PC-9 (cell line): ENCODE measurements at regions not wholly inside any gene's neighbourhood (a gene's known extent, or its start where the extent isn't known, plus 50 kb on each side); places are given as distances from the start of the nearest gene placed in this dataset.

ENCODE experiments used
- BruUV-seq: library from RNA; stranded (reverse); fragments of 400-500 nt; replicated peaks from 2 replicates; lab custom pipeline; 2021; lab: Mats Ljungman, UMichigan
- CTCF ChIA-PET: fragments of 300-600 bp; sonication (Branson Sonifier 250); formaldehyde crosslinking; loops from one replicate; lab custom pipeline; 2022; ENCODE audit warnings: antibody characterized with exemption; lab: Charles Lee
- POLR2A ChIA-PET: fragments of 300-600 bp; sonication (Branson Sonifier 250); formaldehyde crosslinking; loops from one replicate; lab custom pipeline; 2022; ENCODE audit warnings: antibody characterized with exemption; ENCODE audit not compliant: unreplicated experiment; lab: Charles Lee
- DNase-seq, 2 experiments: peaks; one replicate each; pipeline versions ENCODE4 v3.0.0 to v3.0.0-alpha.2; 2015 to 2022; ENCODE audit warnings: mixed read lengths in 1 of 2
- H2AFZ ChIP-seq: fragments of 200-600 bp; sonication (generic); 2 replicates; pipeline ENCODE4 v1.8.1; 2017; ENCODE audit warnings: antibody characterized with exemption
- H3F3A ChIP-seq: fragments of 200-600 bp; sonication (generic); 2 replicates; pipeline ENCODE4 v1.8.1; 2017; ENCODE audit warnings: antibody characterized with exemption, mild to moderate bottlenecking, low read depth; ENCODE audit not compliant: insufficient read depth
- H3K27ac ChIP-seq: fragments of 200-600 bp; sonication (generic); 2 replicates; pipeline ENCODE4 v1.6.1; 2016; ENCODE audit warnings: mixed run types
- H3K27me3 ChIP-seq: fragments of 200-600 bp; sonication (generic); 2 replicates; pipeline ENCODE4 v1.6.1; 2016; ENCODE audit warnings: low read depth, mixed run types; ENCODE audit not compliant: insufficient read depth
- H3K36me3 ChIP-seq: fragments of 200-600 bp; sonication (generic); 2 replicates; pipeline ENCODE4 v1.6.1; 2016; ENCODE audit warnings: low read depth, mixed run types
- H3K4me1 ChIP-seq: fragments of 200-600 bp; sonication (generic); replicated peaks from 2 replicates; pipeline ENCODE4 v1.6.1; 2016; ENCODE audit warnings: mixed run types; ENCODE audit not compliant: insufficient read depth
- H3K4me2 ChIP-seq: fragments of 200-600 bp; sonication (generic); 2 replicates; pipeline ENCODE4 v1.6.1; 2017; ENCODE audit warnings: mixed run types
- H3K4me3 ChIP-seq: fragments of 200-600 bp; sonication (generic); 2 replicates; pipeline ENCODE4 v1.6.1; 2016; ENCODE audit warnings: mixed run types
- H3K79me2 ChIP-seq: fragments of 200-600 bp; sonication (generic); 2 replicates; pipeline ENCODE4 v1.6.1; 2017; ENCODE audit warnings: low read depth, mixed run types
- H3K9me2 ChIP-seq: fragments of 200-600 bp; sonication (generic); 2 replicates; pipeline ENCODE4 v1.8.1; 2017; ENCODE audit warnings: mild to moderate bottlenecking; ENCODE audit not compliant: insufficient read depth
- H3K9me3 ChIP-seq: fragments of 200-600 bp; sonication (generic); 2 replicates; pipeline ENCODE4 v1.8.1; 2016; ENCODE audit warnings: low read depth; ENCODE audit not compliant: insufficient read depth
- H4K20me1 ChIP-seq: fragments of 200-600 bp; sonication (generic); 2 replicates; pipeline ENCODE4 v1.8.1; 2017; ENCODE audit not compliant: insufficient read depth
- CTCF ChIP-seq: fragments of 200-600 bp; sonication (generic); conservative IDR thresholded peaks from 2 replicates; pipeline ENCODE4 v1.6.1; 2017; ENCODE audit warnings: mixed run types, antibody characterized with exemption, mild to moderate bottlenecking, moderate library complexity
- EZH2 ChIP-seq: fragments of 200-600 bp; sonication (generic); IDR thresholded peaks from 2 replicates; pipeline ENCODE4 v1.8.0; 2017; ENCODE audit warnings: antibody characterized with exemption, low read depth
- intact Hi-C: fragments of 100-400 bp; cut with micrococcal nuclease; formaldehyde crosslinking; loops from one replicate; pipeline ENCODE4 v1.10.0; 2022; ENCODE audit not compliant: unreplicated experiment

GRCh38 chr5:136427426-136427825, 62.1 kb upstream of the TRPC7 start:
- H3K9me3 ChIP-seq: 0 out of 2 replicates have a peak, but pooled peaks cover 2% of the 10 kb centered on the region
- no peaks in the 10 kb centered on the region for H3K9me2 ChIP-seq
- H4K20me1 ChIP-seq: no peaks in the 10 kb centered on the region
- intact Hi-C loops: no loop called here
- no peaks in the 10 kb centered on the region for H3K27me3 ChIP-seq
- no peaks in the 10 kb centered on the region for H3F3A ChIP-seq
- no peak overlapping the region for H3K27ac ChIP-seq
- TF ChIP-seq CTCF (no peak), EZH2 (no peak)
- CTCF ChIA-PET: no interaction called here
- no TSS peak for BruUV-seq
- no peak overlapping the region for H2AFZ ChIP-seq
- no peaks in the 10 kb centered on the region for H3K79me2 ChIP-seq
- DNase-seq: no peak
- no peaks in the 10 kb centered on the region for H3K36me3 ChIP-seq
- no peaks in the 10 kb centered on the region for H3K4me1 ChIP-seq
- H3K4me2 ChIP-seq: no peak overlapping the region
- no peak overlapping the region for H3K4me3 ChIP-seq
- POLR2A ChIA-PET: no interaction called here

- no peaks in the 10 kb centered on the region for H3K9me2 ChIP-seq
- H2AFZ ChIP-seq: no peak overlapping the region
- no peaks in the 10 kb centered on the region for H3F3A ChIP-seq
- H3K79me2 ChIP-seq: no peaks in the 10 kb centered on the region
- no peaks in the 10 kb centered on the region for H3K36me3 ChIP-seq
- ChIA-PET POLR2A (no interaction called here), CTCF (no interaction called here)
- no peak for DNase-seq
- H3K27me3 ChIP-seq: no peaks in the 10 kb centered on the region
- intact Hi-C loops: no loop called here
- no peaks in the 10 kb centered on the region for H4K20me1 ChIP-seq
- H3K4me1 ChIP-seq: no peaks in the 10 kb centered on the region
- H3K4me3 ChIP-seq: no peak overlapping the region
- no peak overlapping the region for H3K4me2 ChIP-seq
- TF ChIP-seq CTCF (no peak), EZH2 (no peak)
- no TSS peak for BruUV-seq
- H3K27ac ChIP-seq: no peak overlapping the region
- 0 out of 2 replicates have a peak, but pooled peaks cover 2% of the 10 kb centered on the region for H3K9me3 ChIP-seq
Measured at GRCh38 chr5:136425921-136426320, 60.6 kb upstream of the TRPC7 start.

GRCh38 chr5:136424835-136425584, 59.7 kb upstream of the TRPC7 start:
- DNase-seq: peak; percentile 41 to 50
- Histone ChIP-seq H3K4me3 (no peak overlapping the region), H2AFZ (no peak overlapping the region), H4K20me1 (no peaks in the 10 kb centered on the region), H3K9me3 (no peaks in the 10 kb centered on the region), H3K9me2 (no peaks in the 10 kb centered on the region), H3K36me3 (no peaks in the 10 kb centered on the region), H3K4me2 (no peak overlapping the region), H3K27ac (no peak overlapping the region), H3K79me2 (no peaks in the 10 kb centered on the region), H3K4me1 (no peaks in the 10 kb centered on the region), H3K27me3 (no peaks in the 10 kb centered on the region), H3F3A (no peaks in the 10 kb centered on the region)
- intact Hi-C loops: no loop called here
- TF ChIP-seq EZH2 (no peak), CTCF (peak; percentile 80)
- POLR2A ChIA-PET: no interaction called here
- CTCF ChIA-PET: no interaction called here
- no TSS peak for BruUV-seq
